ENCODE measurements at regions not wholly inside any gene's neighbourhood (a gene's known extent, or its start where the extent isn't known, plus 50 kb on each side); places are given as distances from the start of the nearest gene placed in this dataset.
A peak's percentile ranks its signal among the peaks of the same experiment; 100 is the strongest.

DNA sequence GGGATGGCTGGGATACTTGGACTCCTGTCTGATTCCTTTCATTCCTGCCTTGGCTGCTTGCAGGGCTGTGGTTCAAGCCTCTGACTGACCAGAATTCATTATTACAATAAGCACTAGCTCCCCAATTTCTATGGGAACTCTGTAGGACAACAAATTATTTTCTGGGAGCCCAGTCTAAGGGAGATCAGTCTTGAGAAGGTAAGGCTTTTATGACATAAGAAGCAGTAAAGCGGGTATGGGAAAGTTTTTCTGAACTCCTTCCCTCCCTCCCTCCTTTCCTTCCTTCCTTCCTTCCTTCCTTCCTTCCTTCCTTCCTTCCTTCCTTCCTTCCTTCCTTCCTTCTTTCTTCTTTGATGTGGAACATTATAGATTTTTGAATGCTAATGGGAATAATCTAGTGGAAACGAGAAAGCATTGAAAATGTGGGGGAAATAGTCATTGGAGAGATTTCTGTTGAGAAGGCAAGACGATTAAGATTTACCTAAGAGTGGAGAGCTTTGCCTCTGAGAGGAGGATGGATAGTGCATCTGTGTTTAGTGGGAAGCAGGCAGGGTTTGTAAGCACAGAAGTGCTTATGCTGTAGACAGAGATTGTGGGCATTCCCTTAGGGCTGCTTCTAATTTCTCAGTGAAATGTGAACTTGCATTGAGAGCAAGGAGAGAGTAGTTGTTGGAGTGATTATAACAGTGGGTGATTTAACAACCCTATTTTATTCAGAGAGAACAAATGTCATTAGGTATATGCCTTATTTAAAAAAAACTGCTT is 201.5 kb downstream of the DNAJB9 start:
- DNase-seq = no peak
- 73 to 78% methylated on average over 3 of the region's 3 CpGs for WGBS, 2 donors
- H3K27me3 ChIP-seq (ENCODE audit: control insufficient read depth in 3 of 3, insufficient read depth in 3 of 3, low read length in 2 of 3) = no peaks in the 10 kb centered on the region
- H3K36me3 ChIP-seq (ENCODE audit: control insufficient read depth in 4 of 4, insufficient read depth in 4 of 4, low read length in 4 of 4) = no peaks in the 10 kb centered on the region
- TF ChIP-seq, protein P1, sequence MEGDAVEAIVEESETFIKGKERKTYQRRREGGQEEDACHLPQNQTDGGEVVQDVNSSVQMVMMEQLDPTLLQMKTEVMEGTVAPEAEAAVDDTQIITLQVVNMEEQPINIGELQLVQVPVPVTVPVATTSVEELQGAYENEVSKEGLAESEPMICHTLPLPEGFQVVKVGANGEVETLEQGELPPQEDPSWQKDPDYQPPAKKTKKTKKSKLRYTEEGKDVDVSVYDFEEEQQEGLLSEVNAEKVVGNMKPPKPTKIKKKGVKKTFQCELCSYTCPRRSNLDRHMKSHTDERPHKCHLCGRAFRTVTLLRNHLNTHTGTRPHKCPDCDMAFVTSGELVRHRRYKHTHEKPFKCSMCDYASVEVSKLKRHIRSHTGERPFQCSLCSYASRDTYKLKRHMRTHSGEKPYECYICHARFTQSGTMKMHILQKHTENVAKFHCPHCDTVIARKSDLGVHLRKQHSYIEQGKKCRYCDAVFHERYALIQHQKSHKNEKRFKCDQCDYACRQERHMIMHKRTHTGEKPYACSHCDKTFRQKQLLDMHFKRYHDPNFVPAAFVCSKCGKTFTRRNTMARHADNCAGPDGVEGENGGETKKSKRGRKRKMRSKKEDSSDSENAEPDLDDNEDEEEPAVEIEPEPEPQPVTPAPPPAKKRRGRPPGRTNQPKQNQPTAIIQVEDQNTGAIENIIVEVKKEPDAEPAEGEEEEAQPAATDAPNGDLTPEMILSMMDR (IDR thresholded peaks at IDR 0.05; ENCODE audit: control extremely low read depth, extremely low read depth) = no peak
- H3K4me1 ChIP-seq (ENCODE audit: control insufficient read depth in 5 of 5, insufficient read depth in 5 of 5, low read length in 5 of 5) = no peaks in the 10 kb centered on the region
- no peak overlapping the region for H3K27ac ChIP-seq (ENCODE audit: low read depth in 1 of 2, low read length in 1 of 2)
- H3K9ac ChIP-seq (ENCODE audit: insufficient read depth in 1 of 2, low read length in 2 of 2) = no peak overlapping the region
- no peak for ATAC-seq (ENCODE audit: insufficient read depth, low FRiP score)
- no peak overlapping the region for H3K4me3 ChIP-seq
- H3K9me3 ChIP-seq (ENCODE audit: control insufficient read depth in 4 of 4, insufficient read depth in 3 of 4, low read length in 3 of 4) = no peaks in the 10 kb centered on the region

DNA sequence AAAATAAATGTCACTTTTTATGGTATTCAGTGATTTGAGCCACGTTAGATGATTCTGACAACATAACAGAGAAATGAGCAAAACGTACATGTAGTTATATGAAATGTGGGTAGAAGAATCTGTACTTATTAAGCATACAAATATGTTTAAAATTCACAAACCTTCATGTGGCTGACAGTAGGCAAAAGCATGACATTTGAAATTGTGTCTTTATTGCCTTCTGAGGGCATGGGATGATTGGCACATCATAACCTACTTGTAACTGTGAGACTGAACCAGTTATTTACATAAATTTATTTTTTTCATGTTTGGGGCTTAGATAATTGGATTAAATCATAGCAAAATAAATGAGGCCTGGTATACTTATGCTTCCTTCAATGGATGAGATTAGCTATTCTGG is 202.2 kb downstream of the DNAJB9 start:
- H3K27me3 ChIP-seq (ENCODE audit: control insufficient read depth in 3 of 3, insufficient read depth in 3 of 3, low read length in 2 of 3) = no peaks in the 10 kb centered on the region
- no peaks in the 10 kb centered on the region for H3K36me3 ChIP-seq (ENCODE audit: control insufficient read depth in 4 of 4, insufficient read depth in 4 of 4, low read length in 4 of 4)
- H3K4me1 ChIP-seq (ENCODE audit: control insufficient read depth in 5 of 5, insufficient read depth in 5 of 5, low read length in 5 of 5) = no peaks in the 10 kb centered on the region
- ATAC-seq (ENCODE audit: insufficient read depth, low FRiP score) (no peak), DNase-seq (no peak)
- TF ChIP-seq, protein P1 (IDR thresholded peaks at IDR 0.05; ENCODE audit: control extremely low read depth, extremely low read depth) = no peak
- H3K9ac ChIP-seq (ENCODE audit: insufficient read depth in 1 of 2, low read length in 2 of 2) = no peak overlapping the region
- H3K4me3 ChIP-seq = no peak overlapping the region
- 70 to 72% methylated on average over 2 of the region's 2 CpGs for WGBS, 2 donors
- H3K27ac ChIP-seq (ENCODE audit: low read depth in 1 of 2, low read length in 1 of 2) = no peak overlapping the region
- no peaks in the 10 kb centered on the region for H3K9me3 ChIP-seq (ENCODE audit: control insufficient read depth in 4 of 4, insufficient read depth in 3 of 4, low read length in 3 of 4)

DNA sequence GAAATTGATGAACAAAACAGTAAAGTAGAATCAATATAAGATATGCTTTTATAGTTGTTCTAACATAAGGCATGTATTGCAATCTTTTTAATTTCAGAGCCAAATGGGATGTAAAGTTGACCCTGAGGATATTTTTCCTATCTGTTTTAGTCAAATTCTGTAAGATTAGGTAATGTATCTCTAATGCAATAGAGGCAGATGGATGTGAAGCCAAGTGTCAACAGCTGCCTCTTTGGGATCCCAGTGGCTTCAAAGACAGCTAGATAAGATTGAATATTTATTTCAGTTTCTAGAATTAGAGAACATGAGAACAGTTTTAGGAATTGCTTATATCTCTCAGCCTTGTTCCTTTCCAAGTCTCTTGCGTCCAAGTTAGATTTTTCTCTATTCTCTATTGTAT is 208.3 kb downstream of the DNAJB9 start:
- ATAC-seq (ENCODE audit: insufficient read depth, low FRiP score) (no peak), DNase-seq (peak in 2 of 3 donors; percentile 2 to 35)
- Histone ChIP-seq H3K4me1 (ENCODE audit: control insufficient read depth in 5 of 5, insufficient read depth in 5 of 5, low read length in 5 of 5) (peaks cover 0 to 4% (median 0%) of the 10 kb centered on the region in 5 donors), H3K9me3 (ENCODE audit: control insufficient read depth in 4 of 4, insufficient read depth in 3 of 4, low read length in 3 of 4) (no peaks in the 10 kb centered on the region), H3K27ac (ENCODE audit: low read depth in 1 of 2, low read length in 1 of 2) (no peak overlapping the region), H3K36me3 (ENCODE audit: control insufficient read depth in 4 of 4, insufficient read depth in 4 of 4, low read length in 4 of 4) (no peaks in the 10 kb centered on the region), H3K9ac (ENCODE audit: insufficient read depth in 1 of 2, low read length in 2 of 2) (no peak overlapping the region), H3K27me3 (ENCODE audit: control insufficient read depth in 3 of 3, insufficient read depth in 3 of 3, low read length in 2 of 3) (no peaks in the 10 kb centered on the region), H3K4me3 (no peak overlapping the region)
- TF ChIP-seq, protein P1 (IDR thresholded peaks at IDR 0.05; ENCODE audit: control extremely low read depth, extremely low read depth) = no peak
- 71 to 79% methylated on average over 1 of the region's 1 CpG for WGBS, 2 donors

DNA sequence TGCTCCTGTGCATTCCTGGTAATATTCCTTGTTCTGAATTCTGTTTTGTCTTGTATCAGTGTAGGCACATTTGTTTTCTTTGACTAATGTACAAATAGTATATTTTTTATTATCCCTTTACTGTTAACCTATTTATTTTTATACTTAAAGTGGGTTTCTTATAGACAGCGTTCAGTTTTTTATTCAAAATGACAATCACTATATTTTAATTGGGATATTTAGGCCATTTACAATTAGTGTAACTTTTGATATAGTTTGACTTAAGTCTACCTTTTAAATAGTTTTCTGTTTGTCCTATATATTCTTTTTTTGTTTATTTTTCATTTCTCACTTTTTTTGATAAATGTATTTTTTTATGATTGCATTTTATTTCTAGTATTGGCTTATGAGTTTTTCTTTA is 219.8 kb downstream of the DNAJB9 start:
- H3K9me3 ChIP-seq (ENCODE audit: control insufficient read depth in 4 of 4, insufficient read depth in 3 of 4, low read length in 3 of 4) = peaks cover 0 to 9% (median 0%) of the 10 kb centered on the region in 4 donors
- H3K9ac ChIP-seq (ENCODE audit: insufficient read depth in 1 of 2, low read length in 2 of 2) = no peak overlapping the region
- ATAC-seq (ENCODE audit: insufficient read depth, low FRiP score) (no peak), DNase-seq (no peak)
- H3K4me3 ChIP-seq = no peak overlapping the region
- 89 to 97% methylated on average over 1 of the region's 1 CpG for whole genome bisulfite sequencing, 2 donors
- no peaks in the 10 kb centered on the region for H3K27me3 ChIP-seq (ENCODE audit: control insufficient read depth in 3 of 3, insufficient read depth in 3 of 3, low read length in 2 of 3)
- no peaks in the 10 kb centered on the region for H3K4me1 ChIP-seq (ENCODE audit: control insufficient read depth in 5 of 5, insufficient read depth in 5 of 5, low read length in 5 of 5)
- H3K27ac ChIP-seq (ENCODE audit: low read depth in 1 of 2, low read length in 1 of 2) = no peak overlapping the region
- TF ChIP-seq, protein P1 (IDR thresholded peaks at IDR 0.05; ENCODE audit: control extremely low read depth, extremely low read depth) = no peak
- no peaks in the 10 kb centered on the region for H3K36me3 ChIP-seq (ENCODE audit: control insufficient read depth in 4 of 4, insufficient read depth in 4 of 4, low read length in 4 of 4)
